Left cardiac atrium (tissue), 4 donors: ENCODE measurements at regions not wholly inside any gene's neighbourhood (a gene's known extent, or its start where the extent isn't known, plus 50 kb on each side); places are given as distances from the start of the nearest gene placed in this dataset.
A peak's percentile ranks its signal among the peaks of the same experiment; 100 is the strongest.

ENCODE experiments used
- ATAC-seq, 2 donors: fragments of 200-7000 bp; cut with Tn5 transposase; one replicate each; pipeline ENCODE4 v1.9.1; 2020; ENCODE audit warnings: mild to moderate bottlenecking in 2 of 2, moderate library complexity in 2 of 2
- DNase-seq: peaks from one replicate; pipeline ENCODE4 v3.0.0-alpha.2; 2020
- intact Hi-C, 2 donors: fragments of 100-400 bp; cut with DNase I; formaldehyde crosslinking; loops; one replicate each; pipeline versions ENCODE4 v1.14.1 to v1.15.1; 2022 to 2023
- donor health status: DM: no; HTN: yes; CAD: no.
- donor health status: DM: no; HTN: yes; CAD: no; lungs with severe emphysema.
- donor health status: DM: yes; HTN: yes; CAD: no.
- donor health status: Dilated cardiomyopathy.

DNA sequence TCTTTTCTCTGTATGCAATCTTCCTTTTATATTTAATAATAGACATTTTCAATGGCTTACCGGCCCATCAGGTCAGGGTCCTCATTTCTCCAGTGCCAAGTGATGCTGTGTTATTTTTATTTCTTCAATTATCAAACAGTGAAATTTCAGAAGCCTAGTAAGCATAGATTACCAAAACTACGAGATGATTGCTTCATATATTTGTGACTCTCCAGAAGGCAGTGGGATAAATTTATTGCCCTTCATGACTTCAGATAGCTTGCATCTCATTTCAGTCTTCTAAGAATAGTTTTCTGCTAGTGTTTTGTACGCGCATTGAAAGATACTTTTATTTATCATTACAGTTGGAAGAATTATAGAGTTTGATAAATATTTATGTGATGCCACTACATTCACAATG, 139.6 kb downstream of the FAT3 start:
- ATAC-seq (no peak), DNase-seq (no peak)
- intact Hi-C loops: no loop called here

DNA sequence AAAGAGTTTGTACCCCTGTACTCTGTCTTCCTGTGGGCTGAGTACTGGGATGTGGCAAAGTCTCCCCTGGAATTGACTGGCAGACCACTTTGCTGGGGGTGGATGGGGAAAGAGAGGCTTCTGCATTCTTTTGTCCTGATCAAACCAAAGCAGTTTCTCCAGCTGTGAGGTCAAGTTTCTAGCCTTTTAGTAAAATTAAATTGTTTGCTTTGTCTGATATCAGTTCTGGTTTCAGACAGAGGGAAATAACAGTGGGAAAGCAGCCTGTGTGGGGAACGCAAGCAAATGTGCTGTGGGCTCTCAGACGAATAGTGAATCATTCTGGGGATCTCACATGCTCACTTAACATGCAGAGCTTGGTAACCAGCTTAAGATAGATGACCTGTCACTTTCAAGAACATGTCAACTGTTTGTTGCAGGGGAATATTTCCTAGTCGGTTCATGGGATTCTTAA, 151.6 kb downstream of the FAT3 start:
- ATAC-seq: no peak
- no peak for DNase-seq
- intact Hi-C loops: no loop called here

DNA sequence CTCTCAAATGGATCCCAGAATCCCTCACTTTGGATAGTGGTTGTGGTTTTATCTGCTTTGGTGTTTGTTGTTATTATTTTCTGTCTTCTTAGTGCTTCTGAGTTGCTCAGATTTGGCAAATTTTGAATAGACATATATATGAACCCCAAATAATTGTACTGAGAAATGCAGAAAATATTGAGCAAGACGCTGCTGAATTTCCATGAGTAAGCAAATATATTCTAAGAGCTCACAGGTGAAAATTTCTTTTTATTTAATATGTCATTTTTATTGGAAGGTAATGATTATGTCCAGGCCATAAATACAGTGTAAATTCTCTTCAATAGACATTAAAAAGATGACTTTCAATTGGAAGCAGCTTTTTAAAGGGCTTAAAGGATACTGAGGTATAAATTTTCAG, 152.1 kb downstream of the FAT3 start:
- intact Hi-C loops: no loop called here
- DNase-seq (no peak), ATAC-seq (no peak)

DNA sequence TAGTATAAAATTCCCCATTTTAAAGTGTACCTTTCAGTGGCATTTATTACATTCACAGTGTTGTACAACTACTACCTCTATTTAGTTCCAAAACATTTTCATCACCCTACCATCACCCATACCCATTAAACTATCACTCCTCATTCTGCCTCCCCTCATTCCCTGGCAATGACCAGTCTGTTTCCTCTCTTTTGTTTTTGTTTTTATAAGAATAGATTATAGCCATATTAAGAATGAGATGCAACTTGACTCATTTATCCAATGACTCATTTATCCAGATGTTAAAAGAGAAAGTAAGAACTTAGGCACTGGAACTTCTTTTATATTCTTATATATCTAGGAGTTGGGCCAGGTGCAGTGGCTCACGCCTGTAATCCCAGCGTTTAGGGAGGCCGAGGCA, 156.3 kb downstream of the FAT3 start:
- ATAC-seq (peak in 1 of 2 donors; percentile 53), DNase-seq (no peak)
- intact Hi-C loops: no loop called here

DNA sequence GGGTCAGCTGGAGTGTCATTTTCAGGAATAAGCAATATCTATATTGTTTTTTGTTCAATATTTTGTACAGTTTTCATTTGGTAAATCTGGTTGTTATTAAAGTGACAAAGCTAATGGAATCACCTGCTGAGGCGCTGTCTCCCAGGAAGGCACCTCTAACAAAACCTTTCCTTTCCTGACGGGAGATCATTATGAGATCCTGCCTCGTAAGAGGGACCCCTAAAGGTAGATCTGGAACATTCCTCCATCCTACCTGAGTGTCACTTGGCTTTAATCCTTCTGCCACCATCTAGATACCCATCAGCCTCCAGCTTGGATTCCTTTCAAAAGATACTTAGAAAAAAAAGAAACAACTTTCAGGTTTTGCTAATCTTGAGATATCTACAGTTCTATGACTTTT, 157.7 kb downstream of the FAT3 start:
- intact Hi-C loops: no loop called here
- DNase-seq (no peak), ATAC-seq (no peak)

DNA sequence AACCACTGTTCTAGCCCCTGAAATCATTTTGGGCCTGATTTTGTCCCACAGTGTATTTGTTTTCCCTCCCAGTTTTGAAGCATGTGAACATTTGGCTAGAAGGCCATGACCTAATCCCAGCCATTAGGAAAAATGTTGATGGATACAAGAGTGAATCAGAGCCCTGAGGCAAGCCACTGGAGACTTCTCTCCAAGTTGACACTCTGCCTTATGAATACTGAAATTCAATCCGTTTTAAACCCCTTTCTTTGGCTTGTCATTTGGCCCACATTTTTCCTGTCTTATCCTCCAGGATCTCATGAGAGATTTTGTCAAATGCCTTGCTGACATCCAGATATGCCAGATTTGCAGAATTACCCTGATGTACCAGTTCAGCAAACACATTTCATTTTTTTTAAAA, 158.8 kb downstream of the FAT3 start:
- intact Hi-C loops: no loop called here
- DNase-seq: no peak
- ATAC-seq: peak; percentile 41 to 63

DNA sequence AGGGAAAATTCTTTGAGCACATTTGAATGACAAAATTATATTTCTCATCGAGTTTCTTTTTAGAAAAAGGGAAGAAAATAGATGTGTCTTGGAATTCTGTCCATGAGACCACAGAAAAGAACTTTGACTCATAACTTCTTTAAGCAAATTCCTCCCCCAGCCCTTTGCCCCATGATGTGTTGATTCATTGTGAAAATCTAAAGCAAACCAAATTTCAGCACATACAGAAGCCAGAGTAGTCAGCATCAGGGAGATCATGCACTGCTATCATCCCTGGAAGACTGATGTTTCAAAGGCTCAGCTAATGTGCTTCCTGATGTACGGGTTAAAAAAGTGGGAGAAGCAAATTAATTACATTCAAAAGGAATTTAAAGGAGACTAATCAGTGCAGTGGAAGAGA, 159.7 kb downstream of the FAT3 start:
- intact Hi-C loops: no loop called here
- peak in 1 of 2 donors; percentile 38 for ATAC-seq
- no peak for DNase-seq

DNA sequence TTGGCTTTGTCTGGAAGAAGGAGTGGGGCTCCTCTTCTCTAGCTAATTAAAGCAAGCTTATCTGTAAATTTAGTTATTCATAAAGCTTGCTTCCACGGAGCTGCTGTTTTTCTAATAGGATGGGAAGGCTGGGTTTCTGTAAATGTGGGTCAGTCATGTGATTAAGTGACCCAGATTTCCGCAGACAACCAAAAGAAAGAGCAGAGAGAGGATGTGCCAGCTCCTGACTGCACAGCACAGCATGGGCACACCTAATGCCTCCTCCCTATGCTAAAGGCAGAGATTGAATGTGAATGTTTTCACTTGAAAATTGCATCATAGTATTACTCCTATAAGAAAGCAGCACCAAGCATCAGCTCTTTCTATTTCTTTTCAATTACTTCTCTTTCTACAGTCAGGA, 160.2 kb downstream of the FAT3 start:
- intact Hi-C loops: no loop called here

DNA sequence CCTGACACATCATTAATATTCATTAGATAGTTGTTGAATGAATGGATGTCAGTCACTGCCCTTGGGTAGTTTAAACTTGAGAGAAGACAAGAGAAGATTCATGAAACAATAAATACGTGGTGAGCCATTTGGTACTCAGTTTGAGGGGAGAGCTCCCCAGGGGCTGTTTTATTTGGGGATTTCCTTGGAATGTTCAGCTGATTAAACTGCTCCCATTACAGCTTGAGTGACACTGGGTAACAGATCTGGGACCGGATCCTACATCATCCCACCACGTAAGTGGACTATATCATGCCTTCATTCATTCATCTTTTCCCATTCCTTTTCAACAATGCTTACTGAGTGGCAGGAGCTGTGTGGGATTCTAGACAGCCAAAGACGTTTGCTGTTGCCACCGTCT, 162.0 kb downstream of the FAT3 start:
- no peak for ATAC-seq

More for the DNA sequence above, 160.2 kb downstream of the FAT3 start:
- DNase-seq (no peak), ATAC-seq (peak in 1 of 2 donors; percentile 63)

DNA sequence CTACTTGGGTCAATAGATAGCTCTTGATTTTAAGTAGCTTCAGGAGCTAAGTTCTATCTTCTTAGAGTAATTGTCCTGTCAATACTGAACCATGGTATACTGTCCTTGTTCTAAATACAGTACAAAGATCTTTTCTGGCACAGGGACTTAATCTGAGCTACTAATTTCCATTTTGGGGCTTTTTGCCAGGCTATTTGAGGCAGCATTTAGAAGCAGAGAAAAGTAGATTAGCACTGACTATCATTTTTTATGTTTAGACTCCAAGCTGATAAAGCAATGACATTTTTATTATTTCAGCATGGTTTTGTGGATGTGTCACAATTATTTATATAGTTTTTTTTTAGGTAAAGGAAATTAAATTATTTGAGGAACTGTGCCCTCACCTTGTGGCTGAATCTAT, 163.2 kb downstream of the FAT3 start:
- no peak for ATAC-seq
- intact Hi-C loops: no loop called here
- DNase-seq: no peak

More for the DNA sequence above, 162.0 kb downstream of the FAT3 start:
- DNase-seq: no peak
- intact Hi-C loops: no loop called here

DNA sequence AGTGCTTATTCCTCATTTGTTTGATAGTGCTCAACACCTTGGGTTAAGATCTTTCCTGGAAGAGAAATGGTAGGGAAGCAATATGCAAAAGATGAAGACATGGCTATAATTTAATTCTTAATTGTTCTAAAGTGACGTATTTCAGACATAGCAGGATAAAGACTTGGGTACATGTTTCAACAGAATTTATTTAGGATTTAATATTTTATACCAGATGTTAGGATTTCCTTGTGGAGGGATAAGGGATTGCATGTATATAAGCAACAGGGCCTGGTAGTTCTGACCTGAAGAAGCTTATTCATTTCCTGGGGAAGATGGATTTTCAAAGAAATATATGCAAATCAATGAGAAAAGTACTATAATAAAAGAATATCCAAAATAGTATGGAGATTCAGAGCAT, 163.8 kb downstream of the FAT3 start:
- intact Hi-C loops: no loop called here
- ATAC-seq (no peak), DNase-seq (no peak)

DNA sequence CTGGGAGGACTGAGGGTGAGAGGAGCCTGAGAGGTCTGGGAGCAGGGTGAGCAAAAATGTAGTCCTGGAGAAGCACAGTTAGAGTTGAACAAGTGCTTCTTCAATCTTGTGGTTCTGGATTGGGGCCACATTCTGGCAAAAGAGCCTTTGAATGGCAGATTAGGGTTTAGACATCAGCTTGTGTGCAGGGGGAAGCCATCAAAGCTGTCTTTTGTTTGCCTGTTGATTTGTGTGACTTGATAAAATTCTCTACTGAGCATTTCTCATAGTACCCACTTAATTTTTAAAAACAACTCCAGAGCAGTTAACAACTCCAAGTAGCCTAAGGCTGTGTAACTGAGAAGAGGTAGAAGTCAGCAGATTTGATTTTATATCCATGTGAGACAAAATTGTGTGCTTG, 166.2 kb downstream of the FAT3 start:
- DNase-seq (no peak), ATAC-seq (no peak)
- intact Hi-C loops: no loop called here

DNA sequence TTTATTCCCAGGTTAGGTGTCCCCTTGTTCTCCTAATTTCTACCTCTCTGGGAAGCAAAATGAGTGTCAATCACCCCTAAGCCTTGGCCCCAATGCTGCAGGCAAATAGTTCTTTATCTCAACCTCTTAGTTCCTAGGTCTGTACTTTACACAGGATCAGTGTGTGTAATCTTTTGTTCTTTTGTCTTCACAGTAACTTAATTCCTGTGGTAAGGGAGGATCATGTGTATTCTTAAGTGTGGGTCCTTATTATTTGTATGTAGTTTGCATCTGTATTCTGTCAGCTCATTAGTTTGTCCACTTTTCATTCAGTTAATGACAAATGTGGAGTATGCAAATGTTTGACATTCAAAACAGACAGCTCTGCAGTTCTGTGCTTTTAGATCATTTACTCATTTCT, 166.7 kb downstream of the FAT3 start:
- intact Hi-C loops: no loop called here
- DNase-seq (no peak), ATAC-seq (no peak)

DNA sequence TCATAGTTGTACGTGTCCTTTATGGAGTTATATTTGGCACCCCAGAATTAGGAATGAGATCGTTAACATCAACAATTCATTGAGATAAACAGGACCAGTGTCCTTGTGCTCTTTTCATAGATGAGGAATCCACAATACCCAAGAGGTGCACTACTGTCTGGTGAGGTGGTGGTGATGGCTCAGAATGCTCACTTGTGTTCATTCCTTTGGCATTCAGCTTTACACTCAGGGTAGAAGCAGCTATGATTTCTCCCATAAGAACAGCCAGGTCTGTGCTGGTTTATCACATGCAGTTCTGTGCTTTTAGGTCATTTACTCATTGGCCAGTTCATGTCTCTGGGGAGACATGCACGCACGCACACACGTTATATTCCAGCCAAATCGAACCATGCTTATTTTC, 167.2 kb downstream of the FAT3 start:
- ATAC-seq: no peak

DNA sequence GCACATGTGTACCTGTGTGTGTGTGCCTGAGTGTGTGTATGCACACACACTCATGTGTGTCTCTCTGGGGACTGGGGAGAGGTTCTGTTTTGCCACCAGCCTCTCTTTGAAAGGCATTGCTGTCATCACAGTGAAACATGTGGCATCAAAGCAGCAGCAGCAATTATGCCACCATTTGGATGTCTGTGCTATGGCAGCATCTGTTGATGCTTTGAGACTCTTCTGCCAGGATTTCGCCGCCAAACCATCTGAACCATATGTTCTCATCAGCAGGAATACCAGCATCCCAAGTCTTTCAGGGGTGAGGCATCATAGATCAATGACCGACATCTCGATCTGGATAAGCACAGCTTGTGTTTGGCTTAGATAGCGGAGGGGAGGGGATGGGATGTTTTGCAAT, 168.6 kb downstream of the FAT3 start:
- intact Hi-C loops: no loop called here
- ATAC-seq (no peak), DNase-seq (no peak)

More for the DNA sequence above, 167.2 kb downstream of the FAT3 start:
- DNase-seq: no peak
- intact Hi-C loops: no loop called here

DNA sequence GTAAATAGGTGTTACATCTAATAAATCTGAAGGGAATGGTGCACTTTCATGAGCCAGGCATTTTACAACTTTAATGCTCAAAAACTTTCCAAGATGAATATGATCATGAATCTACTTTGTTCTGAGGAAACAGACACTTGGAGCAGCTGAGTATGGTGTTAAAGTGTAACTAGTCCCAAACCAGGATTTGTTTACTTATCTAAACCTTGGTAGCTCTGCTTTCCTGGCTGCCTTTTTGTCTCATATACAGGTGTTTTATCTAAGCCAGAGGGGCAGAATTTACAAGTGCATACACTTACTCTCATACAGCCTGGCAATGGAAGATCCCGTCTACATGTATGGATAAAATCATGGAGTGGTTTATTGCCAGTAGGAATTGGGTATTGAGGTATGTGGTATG, 171.5 kb downstream of the FAT3 start:
- ATAC-seq (no peak), DNase-seq (no peak)
- intact Hi-C loops: no loop called here

DNA sequence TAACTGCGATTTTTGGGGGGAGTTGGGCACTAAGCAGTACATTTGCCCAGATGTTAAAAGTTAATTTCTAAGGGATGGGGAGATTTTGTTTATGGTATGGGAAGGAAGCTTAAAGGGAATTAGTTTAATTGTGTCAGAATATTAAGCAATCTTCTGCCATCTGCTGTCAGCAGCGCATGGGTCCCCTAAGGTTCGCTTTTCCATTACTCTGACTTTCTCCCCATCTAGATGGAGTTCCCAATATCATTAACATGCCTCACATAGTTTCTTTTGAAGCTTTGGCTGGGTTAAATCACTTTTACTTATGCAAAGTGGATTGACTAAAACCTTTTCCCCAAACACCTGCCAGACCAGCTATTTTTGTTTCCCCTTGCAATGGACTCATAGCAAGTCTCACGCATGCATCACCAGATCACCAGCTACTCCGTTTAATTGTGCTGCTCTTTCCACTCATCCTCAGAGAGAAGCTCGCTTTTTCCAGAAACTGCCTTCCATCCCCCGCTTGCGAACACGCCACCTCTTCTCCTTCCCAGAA, 172.7 kb downstream of the FAT3 start:
- no peak for ATAC-seq
- intact Hi-C loops: no loop called here
- DNase-seq: no peak

DNA sequence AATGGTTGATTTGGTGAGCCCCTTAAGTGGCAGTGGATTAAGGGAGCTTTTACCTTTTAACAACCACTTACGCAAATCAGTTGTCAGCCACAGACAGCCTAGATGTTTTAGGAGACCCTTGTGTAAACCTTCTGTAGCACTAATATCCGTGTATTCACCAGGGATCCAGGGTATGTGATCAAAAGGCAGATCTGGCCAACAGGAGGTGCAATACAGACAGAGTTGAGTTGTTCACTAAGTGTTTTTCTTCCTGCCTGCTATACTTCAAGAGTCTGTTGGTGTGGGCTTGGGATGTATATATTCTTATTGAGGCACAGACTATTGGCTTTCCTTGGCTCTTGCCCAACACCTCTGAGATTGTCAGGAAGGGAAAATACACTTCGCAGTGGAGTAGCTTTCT, 175.1 kb downstream of the FAT3 start:
- DNase-seq (no peak), ATAC-seq (no peak)
- intact Hi-C loops: no loop called here

DNA sequence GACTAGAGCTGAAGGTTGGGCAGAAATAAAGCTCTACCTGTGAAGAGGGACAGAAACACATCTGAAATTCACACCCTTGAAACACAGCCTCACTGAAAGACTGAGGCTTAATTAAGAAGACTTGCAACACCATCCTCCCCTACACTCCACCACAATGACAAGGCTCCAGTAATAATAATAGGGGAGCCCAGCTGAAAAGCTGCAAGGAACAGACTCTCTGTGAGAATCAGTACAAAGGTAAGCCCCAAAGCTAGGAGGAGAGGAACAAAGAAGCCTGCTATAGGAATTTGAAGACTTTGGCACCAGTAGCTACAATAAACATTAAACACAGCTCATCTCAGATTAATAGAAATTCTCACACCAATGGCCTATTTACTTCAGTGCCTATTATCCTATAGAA, 176.9 kb downstream of the FAT3 start:
- no peak for DNase-seq
- intact Hi-C loops: no loop called here
- ATAC-seq: no peak

DNA sequence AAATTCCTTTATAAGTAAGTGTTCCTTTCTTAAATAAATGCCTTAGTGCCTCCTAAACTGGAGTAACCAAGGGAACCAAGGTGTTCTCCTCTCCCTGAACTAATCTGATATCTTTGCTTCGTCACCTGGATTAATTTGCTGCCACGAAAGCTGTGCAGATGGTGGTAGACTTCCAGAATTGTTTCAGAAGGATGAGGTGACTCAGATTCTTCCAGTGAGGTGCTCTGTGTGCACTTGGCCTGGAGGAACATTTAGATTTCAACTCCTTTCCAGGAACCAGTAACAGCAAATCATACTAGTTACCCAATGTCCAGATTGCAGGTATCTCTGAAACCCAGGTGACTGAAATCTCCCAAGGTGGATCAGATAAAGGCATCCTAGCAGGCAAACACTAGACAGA, 181.9 kb downstream of the FAT3 start:
- intact Hi-C loops: no loop called here
- no peak for ATAC-seq
- DNase-seq: no peak

DNA sequence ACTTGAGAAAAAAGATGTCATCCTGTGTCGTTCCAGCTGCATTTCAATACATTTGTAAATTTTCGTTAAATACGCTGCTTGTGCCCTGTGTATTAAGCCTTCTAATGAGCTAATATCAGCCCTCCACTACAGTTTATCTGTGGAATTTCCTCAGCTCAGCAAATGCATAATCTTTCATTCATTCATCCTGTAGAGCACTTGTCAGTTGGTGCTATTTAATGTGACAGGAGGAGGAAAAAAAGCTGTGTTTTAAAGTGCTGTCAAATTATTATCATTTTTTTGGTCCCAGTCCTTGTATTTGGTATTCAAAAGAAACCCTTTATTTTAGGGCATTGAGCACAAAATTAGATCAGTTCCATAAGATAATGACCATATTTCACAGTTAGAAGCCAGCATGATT, 184.7 kb downstream of the FAT3 start:
- DNase-seq: no peak
- intact Hi-C loops: no loop called here
- no peak for ATAC-seq

DNA sequence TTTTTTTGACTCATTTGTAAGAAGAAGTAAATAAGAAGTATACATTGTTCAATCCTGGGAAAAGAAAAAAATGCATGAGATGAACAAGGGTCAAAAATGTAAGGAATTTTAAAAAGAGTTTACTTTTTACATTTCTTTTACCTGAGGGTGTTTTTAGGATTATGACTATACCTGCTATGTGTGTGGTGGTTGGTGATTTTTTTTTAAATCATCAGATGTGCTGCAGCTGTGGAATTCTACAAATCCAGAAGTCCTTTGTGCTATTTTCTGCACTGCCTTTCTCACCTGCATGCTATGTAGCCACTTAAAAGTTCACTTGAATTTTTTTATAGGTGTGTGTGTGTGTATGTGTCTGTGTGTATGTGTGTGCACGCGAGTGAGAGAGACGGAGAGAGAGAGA, 185.3 kb downstream of the FAT3 start:
- ATAC-seq: no peak
- intact Hi-C loops: no loop called here
- no peak for DNase-seq
